GM23338 (cell line): ENCODE measurements at regions not wholly inside any gene's neighbourhood (a gene's known extent, or its start where the extent isn't known, plus 50 kb on each side); places are given as distances from the start of the nearest gene placed in this dataset.

ENCODE experiments used
- CREB1 ChIP-seq: fragments of 250-450 bp; sonication (Bioruptor Pico); IDR thresholded peaks from 2 replicates; pipeline ENCODE4 v1.5.0; 2020; ENCODE audit warnings: low read depth, mild to moderate bottlenecking, moderate library complexity
- TF ChIP-seq, protein P1 (sequence below), 2 experiments: fragments of 200-600 bp in 1 of 2; sonication (generic) in 1 of 2; conservative IDR thresholded peaks; 2 replicates each; pipeline versions ENCODE4 v1.5.1 to v1.6.1; 2016 to 2017; ENCODE audit warnings: antibody characterized with exemption in 2 of 2, low read depth in 2 of 2, mild to moderate bottlenecking in 2 of 2, moderate library complexity in 1 of 2

- TF ChIP-seq, protein P1, sequence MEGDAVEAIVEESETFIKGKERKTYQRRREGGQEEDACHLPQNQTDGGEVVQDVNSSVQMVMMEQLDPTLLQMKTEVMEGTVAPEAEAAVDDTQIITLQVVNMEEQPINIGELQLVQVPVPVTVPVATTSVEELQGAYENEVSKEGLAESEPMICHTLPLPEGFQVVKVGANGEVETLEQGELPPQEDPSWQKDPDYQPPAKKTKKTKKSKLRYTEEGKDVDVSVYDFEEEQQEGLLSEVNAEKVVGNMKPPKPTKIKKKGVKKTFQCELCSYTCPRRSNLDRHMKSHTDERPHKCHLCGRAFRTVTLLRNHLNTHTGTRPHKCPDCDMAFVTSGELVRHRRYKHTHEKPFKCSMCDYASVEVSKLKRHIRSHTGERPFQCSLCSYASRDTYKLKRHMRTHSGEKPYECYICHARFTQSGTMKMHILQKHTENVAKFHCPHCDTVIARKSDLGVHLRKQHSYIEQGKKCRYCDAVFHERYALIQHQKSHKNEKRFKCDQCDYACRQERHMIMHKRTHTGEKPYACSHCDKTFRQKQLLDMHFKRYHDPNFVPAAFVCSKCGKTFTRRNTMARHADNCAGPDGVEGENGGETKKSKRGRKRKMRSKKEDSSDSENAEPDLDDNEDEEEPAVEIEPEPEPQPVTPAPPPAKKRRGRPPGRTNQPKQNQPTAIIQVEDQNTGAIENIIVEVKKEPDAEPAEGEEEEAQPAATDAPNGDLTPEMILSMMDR (conservative IDR thresholded peaks at IDR 0.05; ENCODE audit: low read depth in 2 of 2), result no peak
- no peak for TF ChIP-seq CREB1 (CRISPR knock-in tag)
These were observed 197.6 kb upstream of the SMLR1 start for GRCh38 chr6:130629640-130630039.
